ENCODE measurements at regions not wholly inside any gene's neighbourhood (a gene's known extent, or its start where the extent isn't known, plus 50 kb on each side); places are given as distances from the start of the nearest gene placed in this dataset.

DNA sequence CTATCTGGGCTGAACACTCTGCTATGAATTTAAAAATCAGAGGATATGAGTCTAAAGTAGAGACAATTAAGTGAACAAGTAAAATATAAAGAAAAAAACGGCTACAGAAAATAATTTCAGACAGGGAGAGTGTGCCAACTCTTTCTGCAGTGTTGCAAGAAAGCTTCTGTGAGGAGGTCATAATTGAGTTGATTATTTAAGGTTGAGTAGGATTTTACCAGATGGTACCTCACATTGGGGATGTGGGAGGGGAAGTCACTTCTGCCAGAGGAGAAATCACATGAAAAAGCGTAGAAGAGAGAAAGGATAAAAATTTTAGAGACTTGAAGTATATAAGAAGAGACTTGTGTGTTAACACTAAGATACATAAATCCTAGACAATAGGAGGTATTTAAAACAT is 238.0 kb upstream of the NCAM2 start:
- no peak overlapping the region for H3K4me3 ChIP-seq (replicated peaks; ENCODE audit: low read depth, low read length)
- DNase-seq (ENCODE audit: extremely low read depth, insufficient read length), result no peak

DNA sequence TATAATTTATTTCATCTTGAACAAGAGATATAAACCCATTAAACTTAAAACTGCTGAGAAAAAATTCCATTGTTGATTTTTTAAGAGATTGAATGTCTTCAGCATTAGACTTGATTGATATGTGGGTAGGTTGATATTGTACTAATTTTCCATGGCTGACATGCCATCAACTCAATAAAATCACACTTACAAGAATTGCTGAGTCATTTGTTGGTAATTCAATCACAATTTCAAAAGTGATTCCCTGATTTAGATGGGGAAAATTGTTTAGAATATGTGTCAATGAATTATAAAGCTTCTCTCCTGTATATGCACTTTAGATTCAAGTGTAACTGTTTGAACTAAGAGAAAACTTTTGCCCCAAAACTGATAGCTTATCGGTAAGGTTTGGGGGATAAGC is 223.5 kb upstream of the NCAM2 start:
- TF ChIP-seq, protein P1, sequence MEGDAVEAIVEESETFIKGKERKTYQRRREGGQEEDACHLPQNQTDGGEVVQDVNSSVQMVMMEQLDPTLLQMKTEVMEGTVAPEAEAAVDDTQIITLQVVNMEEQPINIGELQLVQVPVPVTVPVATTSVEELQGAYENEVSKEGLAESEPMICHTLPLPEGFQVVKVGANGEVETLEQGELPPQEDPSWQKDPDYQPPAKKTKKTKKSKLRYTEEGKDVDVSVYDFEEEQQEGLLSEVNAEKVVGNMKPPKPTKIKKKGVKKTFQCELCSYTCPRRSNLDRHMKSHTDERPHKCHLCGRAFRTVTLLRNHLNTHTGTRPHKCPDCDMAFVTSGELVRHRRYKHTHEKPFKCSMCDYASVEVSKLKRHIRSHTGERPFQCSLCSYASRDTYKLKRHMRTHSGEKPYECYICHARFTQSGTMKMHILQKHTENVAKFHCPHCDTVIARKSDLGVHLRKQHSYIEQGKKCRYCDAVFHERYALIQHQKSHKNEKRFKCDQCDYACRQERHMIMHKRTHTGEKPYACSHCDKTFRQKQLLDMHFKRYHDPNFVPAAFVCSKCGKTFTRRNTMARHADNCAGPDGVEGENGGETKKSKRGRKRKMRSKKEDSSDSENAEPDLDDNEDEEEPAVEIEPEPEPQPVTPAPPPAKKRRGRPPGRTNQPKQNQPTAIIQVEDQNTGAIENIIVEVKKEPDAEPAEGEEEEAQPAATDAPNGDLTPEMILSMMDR (IDR thresholded peaks at IDR 0.05; ENCODE audit: insufficient read depth, low read length, poor library complexity, severe bottlenecking), result no peak
- no peaks in the 10 kb centered on the region for H3K36me3 ChIP-seq (ENCODE audit: control insufficient read depth, insufficient read depth, low read length)
- no peaks in the 10 kb centered on the region for H3K27me3 ChIP-seq (replicated peaks; ENCODE audit: control insufficient read depth, insufficient read depth, low read length)
- DNase-seq (ENCODE audit: extremely low read depth, insufficient read length), result no peak
- no peak overlapping the region for H3K4me3 ChIP-seq (replicated peaks; ENCODE audit: low read depth, low read length)

More for the DNA sequence above, 238.0 kb upstream of the NCAM2 start:
- no peaks in the 10 kb centered on the region for H3K36me3 ChIP-seq (ENCODE audit: control insufficient read depth, insufficient read depth, low read length)
- H3K27me3 ChIP-seq (replicated peaks; ENCODE audit: control insufficient read depth, insufficient read depth, low read length), result no peaks in the 10 kb centered on the region
- TF ChIP-seq, protein P1 (IDR thresholded peaks at IDR 0.05; ENCODE audit: insufficient read depth, low read length, poor library complexity, severe bottlenecking), result no peak

DNA sequence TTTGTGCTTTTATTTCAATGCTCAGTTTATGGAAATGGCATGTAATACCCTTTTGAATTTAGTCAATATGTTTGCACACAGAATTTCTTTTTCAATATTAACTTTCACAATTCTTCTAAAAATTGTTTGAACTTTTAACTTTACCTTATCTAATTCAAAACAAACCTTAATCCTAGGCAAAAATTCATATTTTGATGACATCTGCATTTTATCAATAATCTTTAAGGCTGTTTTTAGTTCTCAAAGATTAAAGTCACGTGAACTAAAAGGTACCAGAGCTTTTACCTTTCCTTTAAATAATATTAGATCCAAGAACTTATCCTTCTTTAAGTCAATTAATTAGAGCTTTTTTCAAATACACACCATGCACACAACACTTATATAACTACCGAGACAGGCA is 218.9 kb upstream of the NCAM2 start:
- Histone ChIP-seq H3K36me3 (ENCODE audit: control insufficient read depth, insufficient read depth, low read length) (no peaks in the 10 kb centered on the region), H3K27me3 (replicated peaks; ENCODE audit: control insufficient read depth, insufficient read depth, low read length) (no peaks in the 10 kb centered on the region), H3K4me3 (replicated peaks; ENCODE audit: low read depth, low read length) (no peak overlapping the region)
- TF ChIP-seq, protein P1 (IDR thresholded peaks at IDR 0.05; ENCODE audit: insufficient read depth, low read length, poor library complexity, severe bottlenecking), result no peak
- DNase-seq (ENCODE audit: extremely low read depth, insufficient read length), result no peak

DNA sequence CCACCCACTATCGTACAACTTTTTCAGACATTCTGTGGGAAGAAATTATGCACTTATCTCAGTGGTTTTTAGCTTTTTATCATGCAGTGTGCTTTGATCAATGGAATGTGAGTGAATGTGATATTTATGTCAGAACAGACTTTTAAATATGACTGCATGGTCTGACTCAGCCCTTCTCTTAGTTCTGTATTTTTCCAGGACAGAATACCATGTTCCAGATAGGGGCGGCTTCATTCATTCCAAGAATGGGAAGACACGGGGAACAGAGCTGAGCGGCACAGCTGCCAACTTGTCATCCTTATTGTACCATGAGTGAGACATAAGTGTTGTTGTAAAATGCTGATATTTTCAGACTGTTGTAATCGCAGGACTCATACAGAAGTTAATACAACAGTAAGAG is 214.6 kb upstream of the NCAM2 start:
- no peaks in the 10 kb centered on the region for H3K27me3 ChIP-seq (replicated peaks; ENCODE audit: control insufficient read depth, insufficient read depth, low read length)
- DNase-seq (ENCODE audit: extremely low read depth, insufficient read length), result no peak
- no peak overlapping the region for H3K4me3 ChIP-seq (replicated peaks; ENCODE audit: low read depth, low read length)
- TF ChIP-seq, protein P1 (IDR thresholded peaks at IDR 0.05; ENCODE audit: insufficient read depth, low read length, poor library complexity, severe bottlenecking), result no peak
- H3K36me3 ChIP-seq (ENCODE audit: control insufficient read depth, insufficient read depth, low read length), result no peaks in the 10 kb centered on the region

DNA sequence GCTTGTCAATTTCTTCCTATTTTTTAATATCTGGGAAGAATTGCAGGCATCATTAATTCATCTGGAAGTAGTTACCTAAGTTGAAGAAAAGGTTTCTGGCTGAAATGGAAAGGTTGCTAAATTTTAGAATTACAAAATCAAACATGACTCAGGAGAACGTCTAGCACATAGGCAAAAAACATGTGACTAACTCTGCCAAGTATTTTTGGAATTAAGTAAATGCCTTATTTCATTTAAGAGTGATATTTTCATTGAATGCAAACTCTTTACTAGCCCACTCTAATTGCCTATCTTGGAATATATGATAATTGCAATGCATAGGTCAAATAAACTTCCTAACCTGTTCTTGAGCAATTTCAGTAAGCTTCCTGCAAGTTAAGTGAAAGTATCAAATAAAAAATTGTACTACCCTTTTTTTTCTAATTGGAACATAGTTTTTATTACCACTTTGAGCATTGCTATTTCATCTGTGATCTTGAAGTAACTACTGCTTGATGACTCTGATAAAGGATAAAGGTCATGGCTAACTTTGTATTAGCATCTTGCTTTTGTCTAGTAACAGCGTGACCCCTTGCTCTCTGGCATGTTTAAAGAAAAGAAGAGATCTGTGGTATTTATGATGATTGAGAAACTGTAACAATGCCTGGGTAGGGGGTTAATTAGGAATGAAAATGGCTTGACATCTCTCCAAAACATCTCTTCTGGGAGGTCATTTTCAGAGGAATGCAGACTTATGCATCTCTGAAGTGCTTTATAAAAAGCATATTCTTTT is 208.3 kb upstream of the NCAM2 start:
- H3K27me3 ChIP-seq (replicated peaks; ENCODE audit: control insufficient read depth, insufficient read depth, low read length), result no peaks in the 10 kb centered on the region
- no peaks in the 10 kb centered on the region for H3K36me3 ChIP-seq (ENCODE audit: control insufficient read depth, insufficient read depth, low read length)
- H3K4me3 ChIP-seq (replicated peaks; ENCODE audit: low read depth, low read length), result no peak overlapping the region
- DNase-seq (ENCODE audit: extremely low read depth, insufficient read length), result no peak
- TF ChIP-seq, protein P1 (IDR thresholded peaks at IDR 0.05; ENCODE audit: insufficient read depth, low read length, poor library complexity, severe bottlenecking), result no peak

Data from GM06990 (cell line).